ENCODE measurements at regions not wholly inside any gene's neighbourhood (a gene's known extent, or its start where the extent isn't known, plus 50 kb on each side); places are given as distances from the start of the nearest gene placed in this dataset.

DNA sequence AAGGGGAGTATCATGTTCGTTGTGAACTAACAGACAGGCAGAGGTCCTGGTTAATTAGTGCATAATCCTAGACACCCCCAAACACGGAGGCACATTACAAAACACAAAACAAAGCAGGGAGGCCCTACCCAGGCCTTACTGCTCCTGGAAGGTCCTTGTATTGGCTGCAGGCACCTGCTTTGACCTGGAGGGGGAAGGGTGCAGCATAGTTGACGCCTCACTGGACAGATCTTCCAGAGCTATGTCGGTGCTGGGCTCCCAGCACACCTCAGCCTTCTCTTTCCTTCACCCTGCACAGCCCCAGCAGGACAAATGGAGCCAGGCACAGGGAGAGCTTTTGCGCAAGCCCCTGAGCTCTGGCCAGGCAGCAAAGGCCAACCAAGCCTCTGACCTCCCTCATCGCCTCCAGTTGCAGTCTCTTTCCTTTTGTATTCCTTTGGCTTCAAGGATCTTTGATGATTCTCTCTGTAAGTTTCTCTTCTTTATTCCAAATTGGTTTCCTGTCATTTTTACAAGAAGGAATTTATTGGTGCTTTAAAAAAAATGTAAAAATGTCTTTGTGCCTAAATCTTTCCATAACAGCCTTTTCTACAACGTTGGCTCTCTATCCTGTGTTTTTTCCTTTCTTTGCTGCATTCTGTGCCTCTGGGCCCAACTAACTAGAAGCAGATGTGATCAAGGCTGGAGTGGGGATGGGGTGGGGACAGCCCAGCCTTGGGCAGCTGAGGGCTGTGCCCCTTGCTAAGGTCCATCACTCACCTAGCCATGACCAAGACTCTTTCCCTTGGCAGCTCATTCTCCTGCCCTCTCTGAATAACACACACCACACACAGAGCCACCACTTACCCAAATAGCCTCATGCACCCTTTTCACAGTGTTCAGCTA, 317.1 kb upstream of the NPVF start:
- Histone ChIP-seq H3K27me3 (ENCODE audit: low read depth, low read length) (peaks cover 13% of the 10 kb centered on the region; the same call in 1 of the 2 replicates), H2AFZ (ENCODE audit: low read depth, low read length) (no peak overlapping the region)

DNA sequence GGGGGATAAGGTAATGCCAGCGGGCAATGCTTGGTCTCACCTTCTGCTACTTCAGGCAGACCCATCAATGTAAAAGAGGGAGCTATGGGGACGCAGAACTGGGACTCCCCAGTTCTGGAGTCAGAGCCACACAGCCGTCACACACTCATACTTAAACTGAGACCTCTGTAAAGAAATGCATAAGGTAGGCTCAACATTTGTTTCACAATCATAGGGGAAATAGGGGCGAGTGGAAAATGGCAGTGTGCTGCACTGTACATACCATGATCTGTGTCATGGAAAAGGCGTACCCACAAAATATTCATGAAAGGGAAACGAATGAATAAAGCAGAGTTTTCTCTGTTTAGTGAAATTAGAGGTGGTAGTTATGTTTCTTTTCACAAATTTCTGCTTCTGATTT, 318.0 kb upstream of the NPVF start:
- no peaks in the 10 kb centered on the region for H3K9me3 ChIP-seq (ENCODE audit: insufficient read depth, low read length)
- no peak overlapping the region for H2AFZ ChIP-seq (ENCODE audit: low read depth, low read length)
- H3K27ac ChIP-seq (ENCODE audit: low read length): no peak overlapping the region
- no peak for TF ChIP-seq EZH2phosphoT487 (IDR thresholded peaks at IDR 0.05; ENCODE audit: low read depth)
- TF ChIP-seq, protein P1, sequence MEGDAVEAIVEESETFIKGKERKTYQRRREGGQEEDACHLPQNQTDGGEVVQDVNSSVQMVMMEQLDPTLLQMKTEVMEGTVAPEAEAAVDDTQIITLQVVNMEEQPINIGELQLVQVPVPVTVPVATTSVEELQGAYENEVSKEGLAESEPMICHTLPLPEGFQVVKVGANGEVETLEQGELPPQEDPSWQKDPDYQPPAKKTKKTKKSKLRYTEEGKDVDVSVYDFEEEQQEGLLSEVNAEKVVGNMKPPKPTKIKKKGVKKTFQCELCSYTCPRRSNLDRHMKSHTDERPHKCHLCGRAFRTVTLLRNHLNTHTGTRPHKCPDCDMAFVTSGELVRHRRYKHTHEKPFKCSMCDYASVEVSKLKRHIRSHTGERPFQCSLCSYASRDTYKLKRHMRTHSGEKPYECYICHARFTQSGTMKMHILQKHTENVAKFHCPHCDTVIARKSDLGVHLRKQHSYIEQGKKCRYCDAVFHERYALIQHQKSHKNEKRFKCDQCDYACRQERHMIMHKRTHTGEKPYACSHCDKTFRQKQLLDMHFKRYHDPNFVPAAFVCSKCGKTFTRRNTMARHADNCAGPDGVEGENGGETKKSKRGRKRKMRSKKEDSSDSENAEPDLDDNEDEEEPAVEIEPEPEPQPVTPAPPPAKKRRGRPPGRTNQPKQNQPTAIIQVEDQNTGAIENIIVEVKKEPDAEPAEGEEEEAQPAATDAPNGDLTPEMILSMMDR (IDR thresholded peaks at IDR 0.05; ENCODE audit: low read depth, low read length): no peak
- H3K4me1 ChIP-seq (ENCODE audit: low read length): no peaks in the 10 kb centered on the region
- H3K4me3 ChIP-seq (ENCODE audit: low read length): no peak overlapping the region
- H3K79me2 ChIP-seq (ENCODE audit: low read length): no peaks in the 10 kb centered on the region
- no peak overlapping the region for H3K4me2 ChIP-seq (ENCODE audit: low read length)
- no peaks in the 10 kb centered on the region for H3K36me3 ChIP-seq (replicated peaks; ENCODE audit: low read depth, low read length)
- H4K20me1 ChIP-seq (ENCODE audit: insufficient read depth, low read length): no peaks in the 10 kb centered on the region
- peaks cover 10% of the 10 kb centered on the region; the same call in 1 of the 2 replicates for H3K27me3 ChIP-seq (ENCODE audit: low read depth, low read length)
- H3K9ac ChIP-seq (ENCODE audit: low read length): no peak overlapping the region

More for the DNA sequence above, 317.1 kb upstream of the NPVF start:
- Histone ChIP-seq H3K79me2 (ENCODE audit: low read length) (no peaks in the 10 kb centered on the region), H3K36me3 (replicated peaks; ENCODE audit: low read depth, low read length) (no peaks in the 10 kb centered on the region), H3K9ac (ENCODE audit: low read length) (no peak overlapping the region), H3K4me1 (ENCODE audit: low read length) (no peaks in the 10 kb centered on the region), H3K4me3 (ENCODE audit: low read length) (no peak overlapping the region), H3K27ac (ENCODE audit: low read length) (no peak overlapping the region), H4K20me1 (ENCODE audit: insufficient read depth, low read length) (no peaks in the 10 kb centered on the region), H3K4me2 (ENCODE audit: low read length) (no peak overlapping the region), H3K9me3 (ENCODE audit: insufficient read depth, low read length) (no peaks in the 10 kb centered on the region)
- TF ChIP-seq EZH2phosphoT487 (IDR thresholded peaks at IDR 0.05; ENCODE audit: low read depth): no peak
- TF ChIP-seq, protein P1 (IDR thresholded peaks at IDR 0.05; ENCODE audit: low read depth, low read length): no peak

DNA sequence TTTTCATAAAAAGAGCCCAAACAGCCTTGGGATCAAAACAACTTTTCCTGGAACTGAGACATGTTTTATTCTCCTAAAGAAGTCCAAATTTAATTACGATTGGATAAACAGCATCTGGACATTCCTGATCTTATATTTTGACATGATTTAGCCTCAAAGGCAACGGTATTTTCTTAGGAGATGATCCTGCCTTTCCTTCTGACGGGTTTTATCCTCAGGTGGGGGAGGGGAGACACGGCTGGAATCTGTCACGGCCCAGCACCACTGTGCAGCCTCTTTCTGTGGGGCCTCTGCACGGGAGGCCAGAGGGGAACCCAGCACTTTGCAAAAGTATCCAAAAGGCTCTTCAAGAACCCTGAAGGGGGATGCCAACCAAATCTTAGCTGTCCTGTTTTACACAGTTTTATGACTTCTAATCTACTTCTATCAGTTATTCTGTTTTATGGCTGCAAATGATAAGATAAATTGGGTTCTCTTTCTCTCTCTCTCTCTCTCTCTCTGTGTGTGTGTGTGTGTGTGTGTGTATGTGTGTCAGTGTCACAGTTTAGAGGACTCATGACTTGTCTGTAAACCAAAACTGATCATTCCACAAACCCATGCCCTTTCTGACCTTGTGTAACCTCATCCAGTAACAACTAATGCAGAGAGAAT, 321.1 kb upstream of the NPVF start:
- TF ChIP-seq EZH2phosphoT487 (IDR thresholded peaks at IDR 0.05; ENCODE audit: low read depth): no peak
- H3K79me2 ChIP-seq (ENCODE audit: low read length): no peaks in the 10 kb centered on the region
- H3K4me3 ChIP-seq (ENCODE audit: low read length): no peak overlapping the region
- no peak overlapping the region for H3K27ac ChIP-seq (ENCODE audit: low read length)
- no peak overlapping the region for H2AFZ ChIP-seq (ENCODE audit: low read depth, low read length)
- no peaks in the 10 kb centered on the region for H3K9me3 ChIP-seq (ENCODE audit: insufficient read depth, low read length)
- no peak overlapping the region for H3K4me2 ChIP-seq (ENCODE audit: low read length)
- peaks cover 6% of the 10 kb centered on the region; the same call in 1 of the 2 replicates for H3K27me3 ChIP-seq (ENCODE audit: low read depth, low read length)
- H3K4me1 ChIP-seq (ENCODE audit: low read length): no peaks in the 10 kb centered on the region
- H3K9ac ChIP-seq (ENCODE audit: low read length): no peak overlapping the region
- H3K36me3 ChIP-seq (replicated peaks; ENCODE audit: low read depth, low read length): no peaks in the 10 kb centered on the region
- H4K20me1 ChIP-seq (ENCODE audit: insufficient read depth, low read length): no peaks in the 10 kb centered on the region

DNA sequence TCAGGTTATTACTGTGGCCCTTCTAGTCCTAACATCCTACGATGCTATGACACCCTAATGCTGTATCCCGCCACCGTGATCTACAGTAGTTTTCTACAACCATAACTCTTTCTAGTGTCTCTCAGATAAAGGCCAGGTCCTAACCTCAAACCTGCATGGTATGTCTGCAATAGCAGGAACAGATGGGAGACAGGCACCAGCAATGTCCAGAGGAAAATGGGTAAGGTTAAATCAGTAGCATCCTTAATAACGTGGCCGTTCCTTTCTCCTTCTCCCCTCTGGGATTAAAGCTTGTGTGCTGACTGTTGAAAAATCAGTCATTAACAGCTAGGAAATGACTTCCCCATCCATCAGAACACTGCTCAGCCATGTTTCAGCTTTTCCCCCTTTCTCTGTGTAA, 321.9 kb upstream of the NPVF start:
- H3K4me2 ChIP-seq (ENCODE audit: low read length): no peak overlapping the region
- no peak overlapping the region for H3K4me3 ChIP-seq (ENCODE audit: low read length)
- H3K27me3 ChIP-seq (ENCODE audit: low read depth, low read length): peaks cover 6% of the 10 kb centered on the region; the same call in 1 of the 2 replicates
- no peak overlapping the region for H3K27ac ChIP-seq (ENCODE audit: low read length)
- H3K79me2 ChIP-seq (ENCODE audit: low read length): no peaks in the 10 kb centered on the region
- H2AFZ ChIP-seq (ENCODE audit: low read depth, low read length): no peak overlapping the region
- no peaks in the 10 kb centered on the region for H3K4me1 ChIP-seq (ENCODE audit: low read length)
- H3K9ac ChIP-seq (ENCODE audit: low read length): no peak overlapping the region
- no peaks in the 10 kb centered on the region for H4K20me1 ChIP-seq (ENCODE audit: insufficient read depth, low read length)
- no peaks in the 10 kb centered on the region for H3K9me3 ChIP-seq (ENCODE audit: insufficient read depth, low read length)
- no peaks in the 10 kb centered on the region for H3K36me3 ChIP-seq (replicated peaks; ENCODE audit: low read depth, low read length)
- TF ChIP-seq, protein P1 (IDR thresholded peaks at IDR 0.05; ENCODE audit: low read depth, low read length): no peak
- TF ChIP-seq EZH2phosphoT487 (IDR thresholded peaks at IDR 0.05; ENCODE audit: low read depth): no peak

Measured in OCI-LY3 (cell line).